ENCODE measurements at regions not wholly inside any gene's neighbourhood (a gene's known extent, or its start where the extent isn't known, plus 50 kb on each side); places are given as distances from the start of the nearest gene placed in this dataset.

DNA sequence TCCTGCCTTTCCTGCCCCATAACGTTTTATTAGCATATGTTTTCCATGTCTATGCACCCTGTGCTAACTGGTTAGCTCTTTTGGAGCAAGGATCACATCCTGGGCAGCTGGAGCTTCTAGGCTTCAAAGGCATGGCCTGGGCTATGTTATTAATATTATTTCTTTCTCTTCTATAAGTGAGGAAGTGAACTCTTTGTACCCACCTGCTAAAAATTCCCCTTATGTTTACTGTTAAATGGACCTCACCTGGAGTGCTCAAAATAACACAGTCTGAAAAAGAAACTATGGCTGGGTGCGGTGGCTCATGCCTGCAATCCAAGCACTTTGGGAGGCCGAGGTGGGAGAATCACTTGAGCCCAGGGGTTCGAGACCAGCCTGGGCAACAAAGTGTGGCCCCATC, 97.8 kb downstream of the TNFAIP3 start:
- TF ChIP-seq, protein P1, sequence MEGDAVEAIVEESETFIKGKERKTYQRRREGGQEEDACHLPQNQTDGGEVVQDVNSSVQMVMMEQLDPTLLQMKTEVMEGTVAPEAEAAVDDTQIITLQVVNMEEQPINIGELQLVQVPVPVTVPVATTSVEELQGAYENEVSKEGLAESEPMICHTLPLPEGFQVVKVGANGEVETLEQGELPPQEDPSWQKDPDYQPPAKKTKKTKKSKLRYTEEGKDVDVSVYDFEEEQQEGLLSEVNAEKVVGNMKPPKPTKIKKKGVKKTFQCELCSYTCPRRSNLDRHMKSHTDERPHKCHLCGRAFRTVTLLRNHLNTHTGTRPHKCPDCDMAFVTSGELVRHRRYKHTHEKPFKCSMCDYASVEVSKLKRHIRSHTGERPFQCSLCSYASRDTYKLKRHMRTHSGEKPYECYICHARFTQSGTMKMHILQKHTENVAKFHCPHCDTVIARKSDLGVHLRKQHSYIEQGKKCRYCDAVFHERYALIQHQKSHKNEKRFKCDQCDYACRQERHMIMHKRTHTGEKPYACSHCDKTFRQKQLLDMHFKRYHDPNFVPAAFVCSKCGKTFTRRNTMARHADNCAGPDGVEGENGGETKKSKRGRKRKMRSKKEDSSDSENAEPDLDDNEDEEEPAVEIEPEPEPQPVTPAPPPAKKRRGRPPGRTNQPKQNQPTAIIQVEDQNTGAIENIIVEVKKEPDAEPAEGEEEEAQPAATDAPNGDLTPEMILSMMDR (IDR thresholded peaks at IDR 0.05), result no peak
- TF ChIP-seq POLR2A (IDR thresholded peaks at IDR 0.05), result no peak
- TF ChIP-seq POLR2AphosphoS5 (IDR thresholded peaks at IDR 0.05), result no peak

Measured in breast epithelium (tissue), 3 donors.